Calu3 (cell line): ENCODE measurements at regions not wholly inside any gene's neighbourhood (a gene's known extent, or its start where the extent isn't known, plus 50 kb on each side); places are given as distances from the start of the nearest gene placed in this dataset.

ENCODE experiments used
- BruUV-seq: library from RNA; stranded (reverse); fragments of 400-500 nt; replicated peaks from 2 replicates; lab custom pipeline; 2021; lab: Mats Ljungman, UMichigan
- CTCF ChIA-PET: fragments of 300-600 bp; sonication (Branson Sonifier 250); formaldehyde crosslinking; loops from one replicate; lab custom pipeline; 2022; ENCODE audit warnings: antibody characterized with exemption; lab: Charles Lee
- DNase-seq: peaks from one replicate; pipeline ENCODE4 v3.0.0; 2022
- H3K27ac Mint-ChIP-seq: one replicate; pipeline ENCODE4 v1.8.0; 2022; ENCODE audit warnings: mixed read lengths; ENCODE audit not compliant: unreplicated experiment
- H3K27me3 Mint-ChIP-seq: one replicate; pipeline ENCODE4 v1.8.0; 2022; ENCODE audit warnings: mixed read lengths; ENCODE audit not compliant: unreplicated experiment
- H3K36me3 Mint-ChIP-seq: one replicate; pipeline ENCODE4 v1.8.0; 2022; ENCODE audit warnings: mild to moderate bottlenecking, moderate library complexity, mixed read lengths; ENCODE audit not compliant: insufficient read depth, unreplicated experiment
- H3K4me1 Mint-ChIP-seq: one replicate; pipeline ENCODE4 v1.8.0; 2022; ENCODE audit warnings: mild to moderate bottlenecking, low read depth, mixed read lengths; ENCODE audit not compliant: unreplicated experiment
- H3K4me3 Mint-ChIP-seq: one replicate; pipeline ENCODE4 v1.8.0; 2022; ENCODE audit warnings: mild to moderate bottlenecking, low read depth, moderate library complexity, mixed read lengths; ENCODE audit not compliant: unreplicated experiment
- H3K9me3 Mint-ChIP-seq: one replicate; pipeline ENCODE4 v1.8.0; 2022; ENCODE audit warnings: low read depth, mixed read lengths; ENCODE audit not compliant: unreplicated experiment
- intact Hi-C: fragments of 100-400 bp; cut with micrococcal nuclease; formaldehyde crosslinking; loops from one replicate; pipeline ENCODE4 v1.10.0; 2022; ENCODE audit not compliant: unreplicated experiment
- TF ChIP-seq, protein P1 (sequence below): fragments of 200-600 bp; IDR thresholded peaks from one replicate; pipeline ENCODE4 v1.8.0; 2022; ENCODE audit warnings: antibody characterized with exemption; ENCODE audit not compliant: unreplicated experiment

DNA sequence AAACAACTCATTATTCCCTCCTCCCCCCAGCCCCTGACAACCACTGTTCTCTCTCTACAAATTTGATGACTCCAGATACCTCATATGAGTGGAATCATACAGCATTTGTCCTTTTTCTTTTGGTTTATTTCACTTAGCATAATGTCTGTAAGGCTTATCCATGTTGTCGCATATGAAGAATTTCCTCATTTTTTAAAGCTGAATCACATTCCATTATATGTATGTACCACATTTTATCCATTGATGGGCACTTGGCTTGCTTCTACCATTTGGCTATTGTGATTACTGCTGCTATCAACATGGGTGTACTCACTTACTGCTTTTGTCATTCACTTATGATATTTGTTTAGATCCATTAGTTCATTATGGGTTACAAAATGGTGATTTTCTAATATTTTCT, 112.8 kb downstream of the BUB3 start:
- CTCF ChIA-PET, result no interaction called here
- H3K36me3 Mint-ChIP-seq, result no peaks in the 10 kb centered on the region
- no peak overlapping the region for H3K27ac Mint-ChIP-seq
- H3K9me3 Mint-ChIP-seq, result no peaks in the 10 kb centered on the region
- no peaks in the 10 kb centered on the region for H3K27me3 Mint-ChIP-seq
- TF ChIP-seq, protein P1, sequence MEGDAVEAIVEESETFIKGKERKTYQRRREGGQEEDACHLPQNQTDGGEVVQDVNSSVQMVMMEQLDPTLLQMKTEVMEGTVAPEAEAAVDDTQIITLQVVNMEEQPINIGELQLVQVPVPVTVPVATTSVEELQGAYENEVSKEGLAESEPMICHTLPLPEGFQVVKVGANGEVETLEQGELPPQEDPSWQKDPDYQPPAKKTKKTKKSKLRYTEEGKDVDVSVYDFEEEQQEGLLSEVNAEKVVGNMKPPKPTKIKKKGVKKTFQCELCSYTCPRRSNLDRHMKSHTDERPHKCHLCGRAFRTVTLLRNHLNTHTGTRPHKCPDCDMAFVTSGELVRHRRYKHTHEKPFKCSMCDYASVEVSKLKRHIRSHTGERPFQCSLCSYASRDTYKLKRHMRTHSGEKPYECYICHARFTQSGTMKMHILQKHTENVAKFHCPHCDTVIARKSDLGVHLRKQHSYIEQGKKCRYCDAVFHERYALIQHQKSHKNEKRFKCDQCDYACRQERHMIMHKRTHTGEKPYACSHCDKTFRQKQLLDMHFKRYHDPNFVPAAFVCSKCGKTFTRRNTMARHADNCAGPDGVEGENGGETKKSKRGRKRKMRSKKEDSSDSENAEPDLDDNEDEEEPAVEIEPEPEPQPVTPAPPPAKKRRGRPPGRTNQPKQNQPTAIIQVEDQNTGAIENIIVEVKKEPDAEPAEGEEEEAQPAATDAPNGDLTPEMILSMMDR, result no peak
- DNase-seq, result no peak
- BruUV-seq, result no TSS peak
- H3K4me1 Mint-ChIP-seq, result no peaks in the 10 kb centered on the region
- no peak overlapping the region for H3K4me3 Mint-ChIP-seq
- intact Hi-C loops, result no loop called here

DNA sequence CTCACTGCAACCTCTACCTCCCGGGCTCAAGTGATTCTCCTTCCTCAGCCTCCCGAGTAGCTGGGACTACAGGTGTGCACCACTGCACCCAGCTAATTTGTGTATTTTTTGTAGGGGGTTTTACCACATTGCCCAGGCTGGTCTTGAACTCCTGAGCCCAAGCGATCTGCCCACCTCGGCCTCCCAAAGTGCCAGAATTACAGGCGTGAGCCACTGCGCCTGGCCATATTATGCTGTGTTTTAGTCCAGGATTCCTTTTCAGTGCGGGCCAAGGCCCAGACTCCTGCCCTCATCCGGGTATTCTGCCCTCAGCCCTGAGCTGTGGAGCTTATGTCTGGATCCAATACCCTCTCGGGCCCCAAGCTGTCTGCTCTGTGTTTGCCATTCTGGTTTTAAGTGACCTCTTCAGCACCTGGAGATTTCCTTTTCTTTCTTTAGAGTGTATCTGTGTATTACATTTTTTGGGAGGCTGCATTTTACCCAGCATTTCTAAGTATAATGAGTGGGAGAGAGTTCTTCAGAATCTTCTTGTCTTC, 114.9 kb downstream of the BUB3 start:
- Mint-ChIP-seq H3K27ac (no peak overlapping the region), H3K9me3 (no peaks in the 10 kb centered on the region), H3K36me3 (no peaks in the 10 kb centered on the region), H3K27me3 (no peaks in the 10 kb centered on the region), H3K4me1 (no peaks in the 10 kb centered on the region), H3K4me3 (no peak overlapping the region)
- CTCF ChIA-PET, result no interaction called here
- DNase-seq, result no peak
- no TSS peak for BruUV-seq
- TF ChIP-seq, protein P1, result no peak
- intact Hi-C loops, result no loop called here

DNA sequence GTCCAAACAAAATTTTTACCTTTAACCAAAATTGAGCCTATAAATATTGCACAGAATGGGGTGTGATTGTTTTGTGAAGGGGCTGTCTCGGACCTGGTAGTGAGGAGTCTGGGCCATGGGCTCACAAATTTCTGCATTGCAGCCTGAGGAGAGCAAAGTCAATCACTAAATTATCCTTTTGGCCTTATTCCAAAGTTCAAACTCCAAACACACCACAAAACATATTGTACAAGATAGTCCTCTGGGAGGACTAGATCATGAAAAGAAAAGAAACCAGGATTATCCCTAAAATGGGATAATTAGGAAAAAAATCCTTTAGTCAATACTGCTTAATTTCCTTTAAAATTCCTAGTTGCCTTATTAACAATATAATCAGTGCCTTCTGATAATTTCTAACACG, 115.5 kb downstream of the BUB3 start:
- H3K4me3 Mint-ChIP-seq, result no peak overlapping the region
- CTCF ChIA-PET, result no interaction called here
- intact Hi-C loops, result loop anchor here (10.0 kb wide), 1 partner anchor 135 kb away; the partner anchor contains the start of gene HMX3
- H3K9me3 Mint-ChIP-seq, result no peaks in the 10 kb centered on the region
- TF ChIP-seq, protein P1, result no peak
- H3K27me3 Mint-ChIP-seq, result no peaks in the 10 kb centered on the region
- no TSS peak for BruUV-seq
- H3K36me3 Mint-ChIP-seq, result no peaks in the 10 kb centered on the region
- no peak for DNase-seq
- H3K27ac Mint-ChIP-seq, result no peak overlapping the region
- no peaks in the 10 kb centered on the region for H3K4me1 Mint-ChIP-seq

DNA sequence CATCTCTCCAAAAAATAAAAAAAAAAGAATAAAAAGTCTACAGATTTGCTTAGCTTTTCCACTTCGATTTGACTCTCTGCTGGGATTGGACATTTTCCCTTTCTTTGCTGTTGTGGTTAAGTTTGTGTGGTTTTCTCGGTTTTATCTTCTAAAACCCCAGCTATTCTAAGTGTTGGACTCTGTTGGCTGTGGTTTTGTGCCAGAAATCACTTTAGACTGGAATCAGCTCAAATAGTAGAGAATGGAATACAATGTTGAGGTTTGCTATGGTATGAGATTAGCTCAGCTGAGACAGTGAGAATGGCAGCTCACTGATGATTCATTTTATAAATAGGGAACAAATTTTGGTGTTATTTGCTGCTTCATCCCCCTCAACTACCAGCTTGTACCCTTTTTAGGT, 116.0 kb downstream of the BUB3 start:
- Mint-ChIP-seq H3K27me3 (no peaks in the 10 kb centered on the region), H3K9me3 (no peaks in the 10 kb centered on the region), H3K4me3 (no peak overlapping the region), H3K4me1 (no peaks in the 10 kb centered on the region), H3K36me3 (no peaks in the 10 kb centered on the region), H3K27ac (no peak overlapping the region)
- intact Hi-C loops, result loop anchor here (10.0 kb wide), 1 partner anchor 135 kb away; the partner anchor contains the start of gene HMX3
- CTCF ChIA-PET, result no interaction called here
- TF ChIP-seq, protein P1, result no peak
- no TSS peak for BruUV-seq
- no peak for DNase-seq
